ENCODE measurements at regions not wholly inside any gene's neighbourhood (a gene's known extent, or its start where the extent isn't known, plus 50 kb on each side); places are given as distances from the start of the nearest gene placed in this dataset.

DNA sequence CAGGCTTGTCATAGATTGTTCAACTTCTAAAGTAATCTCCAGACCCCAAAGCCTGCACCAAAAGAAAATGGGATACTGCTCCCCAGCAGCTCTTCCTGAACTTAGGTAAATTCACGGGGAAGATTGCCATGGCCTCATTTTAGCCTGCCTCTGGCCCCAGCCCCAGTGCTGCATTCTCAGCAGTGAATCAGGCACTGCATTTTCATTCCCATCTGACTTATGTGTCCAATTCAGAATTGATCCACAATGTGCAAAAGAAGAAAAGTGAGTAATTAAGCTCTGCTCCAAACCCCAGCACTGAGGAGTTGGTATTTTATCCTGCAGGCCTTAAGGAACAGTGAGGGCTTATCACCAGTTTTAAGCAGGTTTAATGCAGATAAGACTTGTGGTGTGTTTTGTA, 176.4 kb downstream of the KCTD12 start:
- Histone ChIP-seq H3K4me1 (peaks cover 0 to 41% (median 6%) of the 10 kb centered on the region in 4 donors), H3K27me3 (no peaks in the 10 kb centered on the region), H3K9me3 (no peaks in the 10 kb centered on the region), H3K36me3 (no peaks in the 10 kb centered on the region), H3K27ac (no peak overlapping the region), H3K4me3 (no peak overlapping the region)
- DNase-seq (ENCODE audit: low spot score in 2 of 2): no peak
- WGBS, 2 donors: 76 to 79% methylated on average over 1 of the region's 1 CpG
- TF ChIP-seq, protein P1, sequence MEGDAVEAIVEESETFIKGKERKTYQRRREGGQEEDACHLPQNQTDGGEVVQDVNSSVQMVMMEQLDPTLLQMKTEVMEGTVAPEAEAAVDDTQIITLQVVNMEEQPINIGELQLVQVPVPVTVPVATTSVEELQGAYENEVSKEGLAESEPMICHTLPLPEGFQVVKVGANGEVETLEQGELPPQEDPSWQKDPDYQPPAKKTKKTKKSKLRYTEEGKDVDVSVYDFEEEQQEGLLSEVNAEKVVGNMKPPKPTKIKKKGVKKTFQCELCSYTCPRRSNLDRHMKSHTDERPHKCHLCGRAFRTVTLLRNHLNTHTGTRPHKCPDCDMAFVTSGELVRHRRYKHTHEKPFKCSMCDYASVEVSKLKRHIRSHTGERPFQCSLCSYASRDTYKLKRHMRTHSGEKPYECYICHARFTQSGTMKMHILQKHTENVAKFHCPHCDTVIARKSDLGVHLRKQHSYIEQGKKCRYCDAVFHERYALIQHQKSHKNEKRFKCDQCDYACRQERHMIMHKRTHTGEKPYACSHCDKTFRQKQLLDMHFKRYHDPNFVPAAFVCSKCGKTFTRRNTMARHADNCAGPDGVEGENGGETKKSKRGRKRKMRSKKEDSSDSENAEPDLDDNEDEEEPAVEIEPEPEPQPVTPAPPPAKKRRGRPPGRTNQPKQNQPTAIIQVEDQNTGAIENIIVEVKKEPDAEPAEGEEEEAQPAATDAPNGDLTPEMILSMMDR (IDR thresholded peaks at IDR 0.05): no peak
- TF ChIP-seq POLR2A (IDR thresholded peaks at IDR 0.05) (no peak), EP300 (IDR thresholded peaks at IDR 0.05) (no peak)

DNA sequence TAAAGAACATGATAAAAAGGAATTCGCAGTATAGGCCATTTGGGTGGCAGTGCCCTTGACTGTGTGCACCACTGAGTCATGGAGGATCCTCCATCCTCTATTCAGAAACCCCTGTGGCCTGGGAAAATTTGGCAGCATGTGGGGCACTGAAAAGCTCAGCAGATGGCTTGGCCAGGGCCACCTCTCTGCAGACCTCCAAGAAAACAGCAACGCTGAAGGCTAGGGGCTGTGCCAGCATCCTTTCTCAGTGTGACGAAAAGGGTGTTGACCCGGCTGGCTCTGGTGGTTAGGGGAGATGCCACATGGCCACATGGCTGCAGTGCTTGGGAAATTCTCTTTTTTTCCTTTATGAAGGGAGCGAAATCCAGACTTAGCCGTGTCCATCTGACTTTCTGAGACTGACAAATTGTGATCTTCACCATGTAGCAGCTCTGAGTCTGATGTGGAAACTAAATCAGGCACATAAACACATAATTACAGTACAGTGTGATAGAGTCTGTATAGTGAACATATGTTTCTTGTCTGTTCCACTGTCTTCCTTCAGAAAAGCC, 178.0 kb downstream of the KCTD12 start:
- 83 to 89% methylated on average over 6 of the region's 6 CpGs for WGBS, 2 donors
- Histone ChIP-seq H3K27me3 (no peaks in the 10 kb centered on the region), H3K36me3 (no peaks in the 10 kb centered on the region), H3K4me1 (peaks cover 0 to 34% (median 6%) of the 10 kb centered on the region in 4 donors), H3K4me3 (no peak overlapping the region), H3K9me3 (no peaks in the 10 kb centered on the region), H3K27ac (no peak overlapping the region)
- DNase-seq (ENCODE audit: low spot score in 2 of 2): no peak
- TF ChIP-seq, protein P1 (IDR thresholded peaks at IDR 0.05): no peak
- no peak for TF ChIP-seq EP300 (IDR thresholded peaks at IDR 0.05)
- TF ChIP-seq POLR2A (IDR thresholded peaks at IDR 0.05): no peak

DNA sequence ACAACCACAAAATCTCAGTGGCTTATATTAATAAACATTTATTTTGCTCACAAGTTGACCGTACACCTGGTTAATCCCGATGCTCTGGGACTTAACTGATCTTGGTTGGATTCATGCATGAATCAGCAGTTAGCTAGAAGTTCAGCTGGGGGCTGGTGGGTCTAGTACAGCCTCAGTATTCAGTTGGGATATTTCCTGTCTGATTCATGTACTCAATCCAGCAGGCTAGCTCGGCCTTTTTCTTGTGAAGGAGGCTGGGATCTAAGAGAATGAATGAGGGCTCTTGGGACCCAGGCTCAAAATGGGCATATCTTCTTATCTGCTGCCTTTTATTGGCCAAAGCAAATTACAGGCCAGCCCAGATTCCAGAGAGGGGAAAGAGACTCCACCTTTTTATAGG, 178.8 kb downstream of the KCTD12 start:
- no peak for DNase-seq (ENCODE audit: low spot score in 2 of 2)
- no peaks in the 10 kb centered on the region for H3K9me3 ChIP-seq
- H3K4me3 ChIP-seq: no peak overlapping the region
- WGBS, 2 donors: 73 to 83% methylated on average over 3 of the region's 3 CpGs
- H3K27ac ChIP-seq: no peak overlapping the region
- TF ChIP-seq EP300 (IDR thresholded peaks at IDR 0.05): no peak
- no peak for TF ChIP-seq POLR2A (IDR thresholded peaks at IDR 0.05)
- TF ChIP-seq, protein P1 (IDR thresholded peaks at IDR 0.05): no peak
- H3K4me1 ChIP-seq: peaks cover 0 to 32% (median 6%) of the 10 kb centered on the region in 4 donors
- no peaks in the 10 kb centered on the region for H3K27me3 ChIP-seq
- no peaks in the 10 kb centered on the region for H3K36me3 ChIP-seq

DNA sequence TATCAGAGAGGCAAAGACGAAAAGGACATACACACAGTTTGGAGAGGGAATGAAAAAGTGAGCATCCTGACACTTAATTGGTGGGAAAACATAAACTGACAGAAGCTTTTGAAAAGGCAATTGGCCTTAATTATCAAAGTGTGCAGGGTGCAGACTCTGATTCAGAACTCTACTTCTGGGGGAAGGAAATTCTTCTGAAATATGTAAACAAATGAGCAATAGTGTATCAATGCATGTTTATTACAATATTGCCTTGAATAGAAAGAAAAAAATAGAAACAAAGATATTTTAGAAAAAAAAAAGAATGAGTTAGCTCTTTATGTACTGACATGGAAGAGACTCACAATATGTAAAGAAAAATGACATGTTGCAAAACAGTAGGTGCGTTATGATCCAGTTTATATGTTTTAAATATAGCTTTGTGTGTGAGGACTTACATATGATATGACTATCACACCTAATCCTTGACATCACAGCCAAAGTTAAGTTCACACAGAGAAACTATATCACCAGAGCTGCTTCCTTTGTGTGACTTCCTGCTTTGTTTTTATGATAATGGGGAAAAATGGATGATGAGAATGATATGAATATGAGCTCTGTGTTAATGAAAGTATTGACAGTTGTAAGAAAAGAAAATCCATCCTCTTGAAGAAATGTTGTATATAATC, 182.4 kb downstream of the KCTD12 start:
- no peak overlapping the region for H3K4me3 ChIP-seq
- no peak for TF ChIP-seq POLR2A (IDR thresholded peaks at IDR 0.05)
- TF ChIP-seq, protein P1 (IDR thresholded peaks at IDR 0.05): no peak
- no peak for DNase-seq (ENCODE audit: low spot score in 2 of 2)
- no peak overlapping the region for H3K27ac ChIP-seq
- H3K27me3 ChIP-seq: no peaks in the 10 kb centered on the region
- WGBS, 2 donors: 60 to 68% methylated on average over 2 of the region's 2 CpGs
- no peaks in the 10 kb centered on the region for H3K9me3 ChIP-seq
- no peaks in the 10 kb centered on the region for H3K36me3 ChIP-seq
- H3K4me1 ChIP-seq: no peaks in the 10 kb centered on the region

DNA sequence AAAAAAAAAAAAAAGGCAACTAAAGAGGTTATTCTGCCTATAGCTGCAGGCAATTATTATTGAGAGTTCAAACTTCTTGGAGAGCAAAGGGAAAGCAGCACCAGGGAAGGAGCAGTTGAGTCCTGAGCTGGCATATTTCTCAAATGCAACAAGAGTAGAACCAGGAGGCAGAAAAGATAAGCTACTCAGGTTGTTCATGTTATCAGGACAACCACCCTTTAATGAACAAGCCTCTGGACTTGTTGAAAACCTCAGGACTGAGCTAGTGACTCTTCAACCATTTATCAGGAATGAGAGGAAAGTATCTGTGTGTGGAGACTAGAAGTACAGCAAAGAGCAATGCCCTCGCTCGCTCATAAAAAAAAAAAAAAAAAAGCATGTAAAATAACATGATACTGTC, 183.0 kb downstream of the KCTD12 start:
- H3K36me3 ChIP-seq: no peaks in the 10 kb centered on the region
- H3K9me3 ChIP-seq: no peaks in the 10 kb centered on the region
- DNase-seq (ENCODE audit: low spot score in 2 of 2): no peak
- no peak overlapping the region for H3K27ac ChIP-seq
- no peak overlapping the region for H3K4me3 ChIP-seq
- TF ChIP-seq POLR2A (IDR thresholded peaks at IDR 0.05) (no peak), EP300 (IDR thresholded peaks at IDR 0.05) (no peak)
- TF ChIP-seq, protein P1 (IDR thresholded peaks at IDR 0.05): no peak
- WGBS, 2 donors: 85 to 97% methylated on average over 2 of the region's 2 CpGs
- no peaks in the 10 kb centered on the region for H3K27me3 ChIP-seq
- H3K4me1 ChIP-seq: no peaks in the 10 kb centered on the region

All from tibial nerve (tissue), 4 donors.